Hematopoietic multipotent progenitor cell treated with erythropoietin and hydrocortisone succinate and interleukin-3 and kit ligand, for 6 days (in vitro differentiated cells): ENCODE measurements at regions not wholly inside any gene's neighbourhood (a gene's known extent, or its start where the extent isn't known, plus 50 kb on each side); places are given as distances from the start of the nearest gene placed in this dataset.
"Not testable (repeated sequence)": the region's sequence is repeated elsewhere in the genome, so short reads cannot be mapped to it uniquely, and the experiment has no call there.

Experiments used
- DNase-seq: peaks from one replicate; pipeline ENCODE4 v3.0.0-alpha.2; 2015

GRCh38 chr7:81831883-81832282, 62.0 kb upstream of the HGF start:
- no peak for DNase-seq

DNA sequence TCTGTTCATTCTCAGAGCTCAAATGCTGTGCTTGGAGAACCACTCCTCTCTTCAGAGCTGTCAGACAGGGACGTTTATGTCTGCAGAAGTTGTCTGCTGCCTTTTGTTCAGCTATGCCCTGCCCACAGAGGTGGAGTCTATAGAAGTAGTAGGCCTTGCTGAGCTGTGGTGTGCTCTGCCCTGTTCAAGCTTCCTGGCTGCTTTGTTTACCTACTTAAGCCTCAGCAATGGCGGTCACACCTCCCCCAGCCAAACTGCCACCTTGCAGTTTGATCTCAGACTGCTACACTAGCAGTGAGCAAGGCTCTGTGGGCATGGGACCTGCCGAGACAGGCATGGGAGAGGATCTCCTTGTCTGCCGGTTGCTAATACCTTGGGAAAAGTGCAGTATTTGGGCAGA, 59.7 kb upstream of the HGF start:
- DNase-seq = not testable (repeated sequence)

- no peak for DNase-seq
Measured at GRCh38 chr7:81822811-81823210, 53.0 kb upstream of the HGF start.

- no peak for DNase-seq
Measured at GRCh38 chr7:81819861-81820260, 50.0 kb upstream of the HGF start.
